LNCaP clone FGC (cell line): ENCODE measurements at regions not wholly inside any gene's neighbourhood (a gene's known extent, or its start where the extent isn't known, plus 50 kb on each side); places are given as distances from the start of the nearest gene placed in this dataset.

ENCODE experiments used
- DNase-seq: peaks from one replicate; pipeline ENCODE4 v3.0.0-alpha.2; 2011; ENCODE audit warnings: low read depth
- H3K4me3 ChIP-seq: 2 replicates; pipeline ENCODE4 v1.5.1; 2011; ENCODE audit warnings: mild to moderate bottlenecking, low read depth, low read length, control low read depth
- CTCF ChIP-seq: IDR thresholded peaks from 2 replicates; pipeline ENCODE4 v1.5.1; 2012; ENCODE audit warnings: mild to moderate bottlenecking; ENCODE audit not compliant: control insufficient read depth, insufficient read depth; ENCODE audit errors: extremely low read depth

GRCh38 chr1:82820816-82821215 lies 1020.1 kb downstream of the ADGRL2 start:
- DNase-seq = no peak
- TF ChIP-seq CTCF = no peak
- H3K4me3 ChIP-seq = no peak overlapping the region

- no peak for TF ChIP-seq CTCF
- DNase-seq = no peak
- H3K4me3 ChIP-seq = no peak overlapping the region
Observed at GRCh38 chr1:82819234-82819633, 1018.5 kb downstream of the ADGRL2 start.

GRCh38 chr1:82818586-82818985 lies 1017.9 kb downstream of the ADGRL2 start:
- no peak for TF ChIP-seq CTCF
- no peak for DNase-seq
- H3K4me3 ChIP-seq = no peak overlapping the region

- no peak overlapping the region for H3K4me3 ChIP-seq
- no peak for TF ChIP-seq CTCF
- DNase-seq = no peak
Observed at GRCh38 chr1:82813386-82813785, 1012.7 kb downstream of the ADGRL2 start.

- H3K4me3 ChIP-seq = no peak overlapping the region
- no peak for TF ChIP-seq CTCF
- no peak for DNase-seq
Observed at GRCh38 chr1:82810601-82811000, 1009.9 kb downstream of the ADGRL2 start.

- TF ChIP-seq CTCF = no peak
- H3K4me3 ChIP-seq = no peak overlapping the region
- no peak for DNase-seq
Observed at GRCh38 chr1:82807563-82807962, 1006.8 kb downstream of the ADGRL2 start.

- no peak for TF ChIP-seq CTCF
- DNase-seq = no peak
- no peak overlapping the region for H3K4me3 ChIP-seq
Observed at GRCh38 chr1:82806133-82806532, 1005.4 kb downstream of the ADGRL2 start.
